Panc1 (cell line): ENCODE measurements at regions not wholly inside any gene's neighbourhood (a gene's known extent, or its start where the extent isn't known, plus 50 kb on each side); places are given as distances from the start of the nearest gene placed in this dataset.
A peak's percentile ranks its signal among the peaks of the same experiment; 100 is the strongest.

Source experiments
- ATAC-seq: fragments of 200-7000 bp; cut with Tn5 transposase; 2 replicates; pipeline ENCODE4 v1.9.1; 2020; ENCODE audit warnings: mild to moderate bottlenecking, moderate library complexity
- BruUV-seq: library from RNA; stranded (reverse); fragments of 400-500 nt; replicated peaks from 2 replicates; lab custom pipeline; 2021; lab: Mats Ljungman, UMichigan
- CTCF ChIA-PET: fragments of 300-600 bp; sonication (Branson Sonifier 250); formaldehyde crosslinking; loops from one replicate; lab custom pipeline; 2022; ENCODE audit warnings: antibody characterized with exemption; lab: Charles Lee
- POLR2A ChIA-PET: fragments of 300-600 bp; sonication (Branson Sonifier 250); formaldehyde crosslinking; loops from one replicate; lab custom pipeline; 2022; ENCODE audit warnings: antibody characterized with exemption; lab: Charles Lee
- DNase-seq: peaks from one replicate; pipeline ENCODE4 v3.0.0-alpha.2; 2010; ENCODE audit warnings: low read depth, low spot score
- H3K27ac ChIP-seq: 2 replicates; pipeline ENCODE4 v1.5.1; 2011; ENCODE audit warnings: mild to moderate bottlenecking, low read length, inconsistent platforms
- H3K27me3 ChIP-seq: fragments of 200-500 bp; sonication (Bioruptor generic); 2 replicates; pipeline ENCODE4 v1.6.0; 2014; ENCODE audit warnings: low read length, inconsistent platforms; ENCODE audit not compliant: control insufficient read depth, insufficient read depth
- H3K36me3 ChIP-seq: fragments of 200-500 bp; sonication (Bioruptor generic); 2 replicates; pipeline ENCODE4 v1.5.1; 2014; ENCODE audit warnings: inconsistent platforms, mild to moderate bottlenecking, low read length, moderate library complexity; ENCODE audit not compliant: control insufficient read depth, insufficient read depth
- H3K4me1 ChIP-seq: 2 replicates; pipeline ENCODE4 v1.5.1; 2011; ENCODE audit warnings: inconsistent platforms, mild to moderate bottlenecking, low read length, moderate library complexity; ENCODE audit not compliant: control insufficient read depth, insufficient read depth
- H3K4me3 ChIP-seq, 2 experiments: 2 replicates each; pipeline ENCODE4 v1.5.1; 2011 to 2012; ENCODE audit warnings: low read depth in 2 of 2, low read length in 2 of 2, mild to moderate bottlenecking in 2 of 2, inconsistent platforms in 1 of 2, moderate library complexity in 1 of 2
- H3K9me3 ChIP-seq: fragments of 200-500 bp; sonication (Bioruptor generic); 2 replicates; pipeline ENCODE4 v1.5.1; 2014; ENCODE audit warnings: low read depth, mild to moderate bottlenecking, inconsistent platforms, low read length, moderate library complexity; ENCODE audit not compliant: control insufficient read depth, insufficient read depth
- CTCF ChIP-seq: fragments of 450-650 bp; IDR thresholded peaks from 2 replicates; pipeline ENCODE4 v1.5.1; 2017; ENCODE audit warnings: mild to moderate bottlenecking
- POLR2AphosphoS5 ChIP-seq: IDR thresholded peaks from 2 replicates; pipeline ENCODE4 v1.6.1; 2012; ENCODE audit warnings: mild to moderate bottlenecking, low read depth, low read length, moderate library complexity
- REST ChIP-seq, 2 experiments: IDR thresholded peaks; 2 replicates each; pipeline ENCODE4 v1.6.1; 2011 to 2012; ENCODE audit warnings: low read depth in 2 of 2, control low read depth in 1 of 2, low read length in 1 of 2, mild to moderate bottlenecking in 1 of 2, moderate library complexity in 1 of 2; ENCODE audit not compliant: insufficient read depth in 1 of 2
- SIN3A ChIP-seq: IDR thresholded peaks from 2 replicates; pipeline ENCODE4 v1.6.1; 2012; ENCODE audit warnings: low read depth, mild to moderate bottlenecking, low read length, moderate library complexity, borderline replicate concordance; ENCODE audit not compliant: insufficient read depth
- TCF7L2 ChIP-seq: IDR thresholded peaks from 2 replicates; pipeline ENCODE4 v1.6.1; 2011; ENCODE audit warnings: mild to moderate bottlenecking, low read depth, low read length, inconsistent platforms
- in situ Hi-C: cut with HindIII; loops from 2 replicates; pipeline ENCODE4 v1.10.0; 2016; ENCODE audit warnings: low sequenced_read_pairs, low pct_unique_long_range_greater_than_20kb
- intact Hi-C: fragments of 100-400 bp; cut with micrococcal nuclease; formaldehyde crosslinking; loops from one replicate; pipeline ENCODE4 v1.10.0; 2022; ENCODE audit not compliant: unreplicated experiment

GRCh38 chr18:2121224-2121623 is 450.1 kb downstream of the METTL4 start:
- DNase-seq (no peak), ATAC-seq (no peak)
- Histone ChIP-seq H3K27ac (no peak overlapping the region), H3K27me3 (no peaks in the 10 kb centered on the region), H3K4me3 (no peak overlapping the region), H3K36me3 (no peaks in the 10 kb centered on the region), H3K4me1 (no peaks in the 10 kb centered on the region), H3K9me3 (no peaks in the 10 kb centered on the region)
- POLR2A ChIA-PET = no interaction called here
- no TSS peak for BruUV-seq
- intact Hi-C loops = no loop called here
- in situ Hi-C loops = no loop called here
- peak; percentile 6; the same call in 1 of the 2 replicates for TF ChIP-seq CTCF
- no peak for TF ChIP-seq REST (IDR thresholded peaks at IDR 0.05; ENCODE audit: insufficient read depth in 1 of 2, low read depth in 2 of 2, low read length in 1 of 2)
- TF ChIP-seq SIN3A = no peak
- TF ChIP-seq POLR2AphosphoS5 = no peak
- no peak for TF ChIP-seq TCF7L2
- CTCF ChIA-PET = interaction anchor here (0.6 to 0.9 kb wide), 2 partner anchors 17 to 421 kb away, joined by 3 read pairs; no protein-coding TSS in a partner anchor

GRCh38 chr18:2123077-2123476 is 448.2 kb downstream of the METTL4 start:
- Histone ChIP-seq H3K4me1 (no peaks in the 10 kb centered on the region), H3K9me3 (no peaks in the 10 kb centered on the region), H3K27ac (no peak overlapping the region), H3K27me3 (no peaks in the 10 kb centered on the region), H3K36me3 (no peaks in the 10 kb centered on the region), H3K4me3 (no peak overlapping the region)
- intact Hi-C loops = no loop called here
- in situ Hi-C loops = no loop called here
- POLR2A ChIA-PET = no interaction called here
- no peak for TF ChIP-seq SIN3A
- TF ChIP-seq TCF7L2 = no peak
- no peak for TF ChIP-seq REST (IDR thresholded peaks at IDR 0.05; ENCODE audit: insufficient read depth in 1 of 2, low read depth in 2 of 2, low read length in 1 of 2)
- no peak for TF ChIP-seq CTCF
- no peak for TF ChIP-seq POLR2AphosphoS5
- ATAC-seq = no peak
- CTCF ChIA-PET = no interaction called here
- BruUV-seq = no TSS peak
- DNase-seq = no peak
